Duodenal mucosa (tissue), 2 donors: ENCODE measurements at regions not wholly inside any gene's neighbourhood (a gene's known extent, or its start where the extent isn't known, plus 50 kb on each side); places are given as distances from the start of the nearest gene placed in this dataset.

Experiments
- H3K27ac ChIP-seq: one replicate; pipeline ENCODE4 v1.7.0; 2013; ENCODE audit warnings: low read depth, low read length
- H3K27me3 ChIP-seq, 2 donors: one replicate each; pipeline ENCODE4 v1.7.0; 2013; ENCODE audit warnings: low read length in 2 of 2, control low read depth in 1 of 2; ENCODE audit not compliant: insufficient read depth in 2 of 2, control insufficient read depth in 1 of 2
- H3K36me3 ChIP-seq, 2 donors: one replicate each; pipeline ENCODE4 v1.7.0; 2013; ENCODE audit warnings: low read length in 2 of 2, control low read depth in 1 of 2; ENCODE audit not compliant: insufficient read depth in 2 of 2, control insufficient read depth in 1 of 2
- H3K4me1 ChIP-seq, 2 donors: one replicate each; pipeline ENCODE4 v1.7.0; 2013; ENCODE audit warnings: low read length in 2 of 2, control low read depth in 1 of 2; ENCODE audit not compliant: insufficient read depth in 2 of 2, control insufficient read depth in 1 of 2
- H3K4me3 ChIP-seq, 2 donors: one replicate each; pipeline ENCODE4 v1.7.0; 2013; ENCODE audit warnings: low read length in 2 of 2, low read depth in 1 of 2
- H3K9ac ChIP-seq, 2 donors: one replicate each; pipeline ENCODE4 v1.7.0; 2013; ENCODE audit warnings: low read length in 2 of 2, low read depth in 1 of 2
- H3K9me3 ChIP-seq, 2 donors: one replicate each; pipeline ENCODE4 v1.7.0; 2013; ENCODE audit warnings: low read length in 2 of 2, control low read depth in 1 of 2; ENCODE audit not compliant: control insufficient read depth in 1 of 2

- no peak overlapping the region for H3K9ac ChIP-seq
- no peaks in the 10 kb centered on the region for H3K9me3 ChIP-seq
- no peaks in the 10 kb centered on the region for H3K4me1 ChIP-seq
- H3K36me3 ChIP-seq = no peaks in the 10 kb centered on the region
- no peaks in the 10 kb centered on the region for H3K27me3 ChIP-seq
- no peak overlapping the region for H3K27ac ChIP-seq
- no peak overlapping the region for H3K4me3 ChIP-seq
These were observed 538.0 kb upstream of the CAMK1G start for GRCh38 chr1:209045331-209046057.

GRCh38 chr1:209046058-209046417 is 537.5 kb upstream of the CAMK1G start:
- no peak overlapping the region for H3K4me3 ChIP-seq
- no peak overlapping the region for H3K27ac ChIP-seq
- no peak overlapping the region for H3K9ac ChIP-seq
- no peaks in the 10 kb centered on the region for H3K4me1 ChIP-seq
- H3K36me3 ChIP-seq = no peaks in the 10 kb centered on the region
- no peaks in the 10 kb centered on the region for H3K27me3 ChIP-seq
- H3K9me3 ChIP-seq = no peaks in the 10 kb centered on the region

GRCh38 chr1:209046935-209047334 is 536.6 kb upstream of the CAMK1G start:
- Histone ChIP-seq H3K9ac (no peak overlapping the region), H3K4me3 (no peak overlapping the region), H3K27ac (no peak overlapping the region), H3K9me3 (no peaks in the 10 kb centered on the region), H3K36me3 (no peaks in the 10 kb centered on the region), H3K27me3 (no peaks in the 10 kb centered on the region), H3K4me1 (no peaks in the 10 kb centered on the region)

GRCh38 chr1:209048941-209049669 is 534.4 kb upstream of the CAMK1G start:
- Histone ChIP-seq H3K27ac (no peak overlapping the region), H3K4me1 (no peaks in the 10 kb centered on the region), H3K9me3 (no peaks in the 10 kb centered on the region), H3K27me3 (no peaks in the 10 kb centered on the region), H3K36me3 (no peaks in the 10 kb centered on the region), H3K4me3 (no peak overlapping the region), H3K9ac (no peak overlapping the region)

- Histone ChIP-seq H3K4me3 (no peak overlapping the region), H3K9me3 (no peaks in the 10 kb centered on the region), H3K36me3 (no peaks in the 10 kb centered on the region), H3K4me1 (no peaks in the 10 kb centered on the region), H3K27ac (no peak overlapping the region), H3K9ac (no peak overlapping the region), H3K27me3 (no peaks in the 10 kb centered on the region)
These were observed 531.9 kb upstream of the CAMK1G start for GRCh38 chr1:209051570-209051969.

- no peaks in the 10 kb centered on the region for H3K36me3 ChIP-seq
- no peaks in the 10 kb centered on the region for H3K4me1 ChIP-seq
- H3K27ac ChIP-seq = no peak overlapping the region
- no peak overlapping the region for H3K9ac ChIP-seq
- H3K4me3 ChIP-seq = no peak overlapping the region
- no peaks in the 10 kb centered on the region for H3K27me3 ChIP-seq
- no peaks in the 10 kb centered on the region for H3K9me3 ChIP-seq
These were observed 529.9 kb upstream of the CAMK1G start for GRCh38 chr1:209053587-209053986.

- H3K9ac ChIP-seq = no peak overlapping the region
- H3K4me3 ChIP-seq = no peak overlapping the region
- H3K27ac ChIP-seq = no peak overlapping the region
- H3K4me1 ChIP-seq = no peaks in the 10 kb centered on the region
- H3K27me3 ChIP-seq = no peaks in the 10 kb centered on the region
- no peaks in the 10 kb centered on the region for H3K36me3 ChIP-seq
- no peaks in the 10 kb centered on the region for H3K9me3 ChIP-seq
These were observed 526.4 kb upstream of the CAMK1G start for GRCh38 chr1:209057083-209057482.

GRCh38 chr1:209057901-209058300 is 525.6 kb upstream of the CAMK1G start:
- no peaks in the 10 kb centered on the region for H3K4me1 ChIP-seq

GRCh38 chr1:209059376-209059775 is 524.1 kb upstream of the CAMK1G start:
- H3K9me3 ChIP-seq = no peaks in the 10 kb centered on the region
- no peak overlapping the region for H3K27ac ChIP-seq
- no peaks in the 10 kb centered on the region for H3K36me3 ChIP-seq
- no peaks in the 10 kb centered on the region for H3K4me1 ChIP-seq
- no peaks in the 10 kb centered on the region for H3K27me3 ChIP-seq
- no peak overlapping the region for H3K9ac ChIP-seq
- H3K4me3 ChIP-seq = no peak overlapping the region

More at GRCh38 chr1:209057901-209058300, 525.6 kb upstream of the CAMK1G start:
- Histone ChIP-seq H3K9ac (no peak overlapping the region), H3K27me3 (no peaks in the 10 kb centered on the region), H3K27ac (no peak overlapping the region), H3K9me3 (no peaks in the 10 kb centered on the region), H3K4me3 (no peak overlapping the region), H3K36me3 (no peaks in the 10 kb centered on the region)

GRCh38 chr1:209059981-209060380 is 523.5 kb upstream of the CAMK1G start:
- no peaks in the 10 kb centered on the region for H3K9me3 ChIP-seq
- no peaks in the 10 kb centered on the region for H3K27me3 ChIP-seq
- H3K9ac ChIP-seq = no peak overlapping the region
- no peak overlapping the region for H3K27ac ChIP-seq
- H3K36me3 ChIP-seq = no peaks in the 10 kb centered on the region
- no peaks in the 10 kb centered on the region for H3K4me1 ChIP-seq
- no peak overlapping the region for H3K4me3 ChIP-seq
